ENCODE measurements at regions not wholly inside any gene's neighbourhood (a gene's known extent, or its start where the extent isn't known, plus 50 kb on each side); places are given as distances from the start of the nearest gene placed in this dataset.
A peak's percentile ranks its signal among the peaks of the same experiment; 100 is the strongest.
"Not testable (repeated sequence)": the region's sequence is repeated elsewhere in the genome, so short reads cannot be mapped to it uniquely, and the experiment has no call there.

GRCh38 chr2:94602466-94602865 is 268.8 kb upstream of the TEKT4 start:
- no peak overlapping the region for H3K9ac ChIP-seq
- no peak overlapping the region for H3K4me2 ChIP-seq
- no peaks in the 10 kb centered on the region for H3K4me1 ChIP-seq
- no peak overlapping the region for H3K27ac ChIP-seq
- TF ChIP-seq Cebpa-rat (IDR thresholded peaks at IDR 0.05): no peak
- H3K27me3 ChIP-seq: no peaks in the 10 kb centered on the region
- no peaks in the 10 kb centered on the region for H3K9me3 ChIP-seq (replicated peaks in 1 of 11)
- H4K20me1 ChIP-seq: no peaks in the 10 kb centered on the region
- H3K36me3 ChIP-seq: no peaks in the 10 kb centered on the region
- H3K4me3 ChIP-seq: no peak overlapping the region

- Histone ChIP-seq H3K9me3 (replicated peaks in 1 of 11) (peaks cover 0 to 9% (median 6%) of the 10 kb centered on the region in 11 experiments; a peak in 14 of 22 replicates), H3K27ac (no peak overlapping the region), H3K27me3 (no peaks in the 10 kb centered on the region), H3K4me3 (no peak overlapping the region), H3K36me3 (no peaks in the 10 kb centered on the region), H3K4me2 (no peak overlapping the region), H3K4me1 (peaks cover 0 to 9% (median 7%) of the 10 kb centered on the region in 10 experiments; a peak in 10 of 20 replicates), H3K9ac (no peak overlapping the region), H4K20me1 (no peaks in the 10 kb centered on the region)
- TF ChIP-seq Cebpa-rat (IDR thresholded peaks at IDR 0.05): no peak
Measured at GRCh38 chr2:94622113-94622618, 249.1 kb upstream of the TEKT4 start.

- H3K4me2 ChIP-seq; H3K36me3 ChIP-seq; H3K27me3 ChIP-seq; H3K4me3 ChIP-seq; H3K9me3 ChIP-seq (replicated peaks in 1 of 11); H3K27ac ChIP-seq; H3K4me1 ChIP-seq; H4K20me1 ChIP-seq; H3K9ac ChIP-seq: not testable (repeated sequence)
Measured at GRCh38 chr2:94628953-94629352, 242.3 kb upstream of the TEKT4 start.

GRCh38 chr2:94641397-94641796 is 229.8 kb upstream of the TEKT4 start:
- not testable (repeated sequence) for H3K27me3 ChIP-seq; H3K4me1 ChIP-seq; H3K36me3 ChIP-seq; H4K20me1 ChIP-seq; H3K9ac ChIP-seq; H3K4me3 ChIP-seq; H3K27ac ChIP-seq; H3K9me3 ChIP-seq (replicated peaks in 1 of 11)
- peak overlapping the region in 6 of 11 experiments; percentile 21 to 42 (median 32); a peak in 6 of 22 replicates for H3K4me2 ChIP-seq

GRCh38 chr2:94652131-94652530 is 219.1 kb upstream of the TEKT4 start:
- not testable (repeated sequence) for H3K27ac ChIP-seq, H3K9ac ChIP-seq

GRCh38 chr2:94669858-94670257 is 201.4 kb upstream of the TEKT4 start:
- H3K4me2 ChIP-seq; H3K27me3 ChIP-seq; H4K20me1 ChIP-seq; H3K9me3 ChIP-seq (replicated peaks in 1 of 11); H3K9ac ChIP-seq; H3K4me3 ChIP-seq; H3K36me3 ChIP-seq; H3K27ac ChIP-seq; H3K4me1 ChIP-seq: not testable (repeated sequence)

More at GRCh38 chr2:94652131-94652530, 219.1 kb upstream of the TEKT4 start:
- not testable (repeated sequence) for H3K4me3 ChIP-seq; H4K20me1 ChIP-seq; H3K36me3 ChIP-seq; H3K9me3 ChIP-seq (replicated peaks in 1 of 11); H3K4me1 ChIP-seq; H3K27me3 ChIP-seq; H3K4me2 ChIP-seq

GRCh38 chr2:94694236-94694635 is 177.0 kb upstream of the TEKT4 start:
- H3K4me3 ChIP-seq; H3K27me3 ChIP-seq; H3K4me2 ChIP-seq; H3K9me3 ChIP-seq (replicated peaks in 1 of 11); H3K36me3 ChIP-seq; H3K4me1 ChIP-seq; H3K9ac ChIP-seq; H4K20me1 ChIP-seq; H3K27ac ChIP-seq: not testable (repeated sequence)

- not testable (repeated sequence) for H3K27me3 ChIP-seq; H4K20me1 ChIP-seq; H3K9me3 ChIP-seq (replicated peaks in 1 of 11); H3K4me1 ChIP-seq; H3K36me3 ChIP-seq; H3K4me2 ChIP-seq; H3K4me3 ChIP-seq; H3K9ac ChIP-seq; H3K27ac ChIP-seq
Measured at GRCh38 chr2:94708982-94709381, 162.2 kb upstream of the TEKT4 start.

GRCh38 chr2:94725543-94725942 is 145.7 kb upstream of the TEKT4 start:
- Histone ChIP-seq H3K4me2 (no peak overlapping the region), H3K36me3 (no peaks in the 10 kb centered on the region), H3K9ac (no peak overlapping the region), H3K4me1 (no peaks in the 10 kb centered on the region), H3K9me3 (replicated peaks in 1 of 11) (no peaks in the 10 kb centered on the region), H4K20me1 (no peaks in the 10 kb centered on the region), H3K27me3 (no peaks in the 10 kb centered on the region), H3K4me3 (no peak overlapping the region), H3K27ac (no peak overlapping the region)
- TF ChIP-seq Cebpa-rat (IDR thresholded peaks at IDR 0.05): no peak

GRCh38 chr2:94735536-94735935 is 135.7 kb upstream of the TEKT4 start:
- H4K20me1 ChIP-seq; H3K9ac ChIP-seq; H3K4me1 ChIP-seq; H3K9me3 ChIP-seq (replicated peaks in 1 of 11); H3K4me2 ChIP-seq; H3K4me3 ChIP-seq; H3K27ac ChIP-seq; H3K36me3 ChIP-seq: not testable (repeated sequence)
- peaks cover 5 to 24% (median 13%) of the 10 kb centered on the region in 11 experiments; a peak in 17 of 22 replicates for H3K27me3 ChIP-seq

GRCh38 chr2:94737145-94737544 is 134.1 kb upstream of the TEKT4 start:
- not testable (repeated sequence) for H3K4me2 ChIP-seq; H4K20me1 ChIP-seq; H3K4me1 ChIP-seq; H3K36me3 ChIP-seq; H3K9me3 ChIP-seq (replicated peaks in 1 of 11); H3K27ac ChIP-seq; H3K9ac ChIP-seq; H3K4me3 ChIP-seq
- peaks cover 5 to 24% (median 13%) of the 10 kb centered on the region in 11 experiments; a peak in 17 of 22 replicates for H3K27me3 ChIP-seq

GRCh38 chr2:94737736-94738342 is 133.4 kb upstream of the TEKT4 start:
- H3K4me2 ChIP-seq; H3K4me1 ChIP-seq; H3K4me3 ChIP-seq; H3K9me3 ChIP-seq (replicated peaks in 1 of 11); H3K36me3 ChIP-seq; H3K9ac ChIP-seq; H3K27ac ChIP-seq; H4K20me1 ChIP-seq: not testable (repeated sequence)
- H3K27me3 ChIP-seq: peaks cover 5 to 24% (median 13%) of the 10 kb centered on the region in 11 experiments; a peak in 17 of 22 replicates

Measured in BLaER1 treated with 17β-estradiol and CSF1 and Interleukin-3, amounts not matched to agents 10 nM and 100 nM (cell line).